Immature natural killer cell (primary cell): ENCODE measurements at regions not wholly inside any gene's neighbourhood (a gene's known extent, or its start where the extent isn't known, plus 50 kb on each side); places are given as distances from the start of the nearest gene placed in this dataset.

Experiments
- DNase-seq, 3 donors: peaks; one replicate each; pipeline ENCODE4 v3.0.0; 2022; ENCODE audit warnings: mixed read lengths in 1 of 3
- H3K27ac Mint-ChIP-seq, 6 donors: one replicate each; pipeline ENCODE4 v1.8.0; 2020; ENCODE audit warnings: mixed read lengths in 6 of 6, mild to moderate bottlenecking in 5 of 6, inconsistent platforms in 4 of 6, moderate library complexity in 3 of 6
- H3K27me3 Mint-ChIP-seq, 3 donors: one replicate each; pipeline ENCODE4 v1.8.0; 2020 to 2021; ENCODE audit warnings: low read depth in 3 of 3, mild to moderate bottlenecking in 3 of 3, mixed read lengths in 3 of 3, moderate library complexity in 3 of 3, inconsistent platforms in 1 of 3
- H3K36me3 Mint-ChIP-seq, 3 donors: one replicate each; pipeline ENCODE4 v1.8.0; 2020; ENCODE audit warnings: mixed read lengths in 3 of 3, inconsistent platforms in 2 of 3, mild to moderate bottlenecking in 2 of 3
- H3K4me1 Mint-ChIP-seq, 2 donors: one replicate each; pipeline ENCODE4 v1.8.0; 2020; ENCODE audit warnings: inconsistent platforms in 2 of 2, mild to moderate bottlenecking in 2 of 2, mixed read lengths in 2 of 2, moderate library complexity in 1 of 2
- H3K4me3 Mint-ChIP-seq, 5 donors: one replicate each; pipeline ENCODE4 v1.8.0; 2020; ENCODE audit warnings: mild to moderate bottlenecking in 5 of 5, mixed read lengths in 5 of 5, inconsistent platforms in 3 of 5, moderate library complexity in 3 of 5
- H3K9me3 Mint-ChIP-seq, 6 donors: one replicate each; pipeline ENCODE4 v1.8.0; 2020; ENCODE audit warnings: mild to moderate bottlenecking in 6 of 6, mixed read lengths in 6 of 6, inconsistent platforms in 4 of 6, moderate library complexity in 3 of 6

DNA sequence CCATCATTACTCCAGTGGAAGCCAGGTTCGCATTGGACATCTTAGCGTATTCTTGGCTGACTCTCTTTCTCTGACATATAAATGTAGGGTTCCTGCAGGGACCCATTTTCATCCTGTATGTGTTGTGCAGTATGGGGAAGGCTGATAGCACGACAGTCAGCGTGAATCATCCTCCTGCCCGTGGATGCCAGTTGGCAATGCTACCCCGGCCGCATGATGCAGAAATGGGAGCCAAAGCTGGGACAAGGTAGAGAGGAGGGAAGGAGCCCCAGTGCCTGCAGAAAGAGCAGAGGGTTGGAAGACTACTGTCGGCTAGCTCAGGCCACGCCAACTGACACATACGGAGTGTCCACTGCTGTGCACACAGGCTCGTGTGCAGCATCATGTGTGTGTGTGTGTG, 251.6 kb downstream of the SKAP2 start:
- Mint-ChIP-seq H3K27me3 (peaks cover 0 to 1% (median 0%) of the 10 kb centered on the region in 3 donors), H3K4me1 (no peaks in the 10 kb centered on the region), H3K27ac (no peak overlapping the region), H3K9me3 (no peaks in the 10 kb centered on the region), H3K4me3 (no peak overlapping the region), H3K36me3 (peaks cover 9 to 22% (median 19%) of the 10 kb centered on the region in 3 donors)
- DNase-seq = no peak

DNA sequence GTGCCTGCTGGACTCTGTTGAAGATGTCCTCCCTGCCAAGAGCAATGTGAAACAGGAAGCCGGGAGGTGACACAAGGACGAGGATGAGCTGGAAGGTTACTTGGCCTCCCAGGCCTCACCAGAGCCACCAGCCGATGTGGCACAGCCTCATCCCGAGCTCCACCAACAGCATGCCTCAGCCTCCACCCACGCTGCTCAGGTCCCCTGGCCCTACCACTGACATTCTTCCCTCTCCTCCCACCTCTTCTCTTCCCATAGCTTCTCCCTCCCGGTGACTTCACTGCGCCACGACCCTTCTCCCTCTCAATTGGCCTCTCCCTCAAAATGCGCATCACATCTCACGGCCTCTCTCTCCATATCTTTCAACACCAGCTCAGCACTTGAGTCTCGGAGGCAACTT, 249.9 kb downstream of the SKAP2 start:
- Mint-ChIP-seq H3K27me3 (peaks cover 0 to 1% (median 0%) of the 10 kb centered on the region in 3 donors), H3K4me1 (no peaks in the 10 kb centered on the region), H3K4me3 (no peak overlapping the region), H3K36me3 (peaks cover 9 to 22% (median 19%) of the 10 kb centered on the region in 3 donors), H3K27ac (no peak overlapping the region), H3K9me3 (no peaks in the 10 kb centered on the region)
- DNase-seq = no peak

DNA sequence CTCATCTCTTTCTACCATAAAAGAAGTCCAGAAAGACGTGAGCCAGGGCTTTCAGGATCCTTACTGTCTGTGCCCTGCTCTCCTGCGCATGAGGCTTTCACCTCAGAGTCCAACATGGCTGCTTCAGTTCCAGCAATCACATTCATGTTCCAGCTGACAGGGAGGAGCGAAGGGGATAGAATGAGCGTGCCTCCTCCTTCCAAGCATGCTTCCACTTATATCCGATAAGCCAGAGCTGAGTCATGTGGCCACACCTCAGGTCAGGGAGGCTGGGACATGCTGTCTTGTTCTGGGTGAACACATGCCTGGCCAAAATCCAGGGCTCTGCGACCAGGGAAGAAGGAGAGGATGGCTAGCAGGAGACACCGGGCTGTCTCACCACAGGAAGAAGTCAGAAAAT, 248.2 kb downstream of the SKAP2 start:
- no peak for DNase-seq
- Mint-ChIP-seq H3K9me3 (no peaks in the 10 kb centered on the region), H3K4me1 (no peaks in the 10 kb centered on the region)

DNA sequence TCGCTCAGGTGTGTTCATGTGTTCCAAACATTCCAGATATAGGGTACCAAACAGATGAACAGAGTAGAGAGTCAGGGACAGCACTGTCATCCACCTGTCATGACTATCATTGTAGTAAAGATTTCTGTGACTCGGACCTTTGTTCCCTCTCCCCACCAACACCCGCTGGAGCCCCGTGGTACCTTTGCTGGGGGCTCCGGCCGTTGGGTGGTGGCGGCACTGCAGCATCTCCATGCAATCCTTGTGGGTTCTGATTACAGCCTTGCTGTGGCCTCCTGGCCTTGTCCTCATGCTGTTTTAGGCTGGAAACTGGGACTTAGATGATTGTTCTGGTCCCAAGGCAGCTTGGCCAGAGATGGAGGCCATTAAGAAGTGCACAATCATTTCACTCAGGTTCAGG, 247.3 kb downstream of the SKAP2 start:
- Mint-ChIP-seq H3K4me3 (no peak overlapping the region), H3K27me3 (peaks cover 1 to 4% (median 2%) of the 10 kb centered on the region in 3 donors), H3K4me1 (no peaks in the 10 kb centered on the region), H3K27ac (no peak overlapping the region), H3K36me3 (peaks cover 2 to 19% (median 15%) of the 10 kb centered on the region in 3 donors), H3K9me3 (no peaks in the 10 kb centered on the region)
- DNase-seq = no peak

More for the DNA sequence above, 248.2 kb downstream of the SKAP2 start:
- no peak overlapping the region for H3K4me3 Mint-ChIP-seq
- peaks cover 1 to 2% (median 2%) of the 10 kb centered on the region in 3 donors for H3K27me3 Mint-ChIP-seq
- H3K36me3 Mint-ChIP-seq = peaks cover 7 to 22% (median 19%) of the 10 kb centered on the region in 3 donors
- H3K27ac Mint-ChIP-seq = no peak overlapping the region
